GM10248 (cell line): ENCODE measurements at regions not wholly inside any gene's neighbourhood (a gene's known extent, or its start where the extent isn't known, plus 50 kb on each side); places are given as distances from the start of the nearest gene placed in this dataset.
"Not testable (repeated sequence)": the region's sequence is repeated elsewhere in the genome, so short reads cannot be mapped to it uniquely, and the experiment has no call there.

Experiments
- CTCF ChIA-PET: fragments of 300-600 bp; sonication (Branson Sonifier 250); formaldehyde crosslinking; extraction: SDS; loops from one replicate; lab custom pipeline; 2021; ENCODE audit warnings: antibody characterized with exemption; lab: Yijun Ruan, JAX
- POLR2A ChIA-PET: fragments of 350-650 bp; sonication (Branson Sonifier 250); formaldehyde crosslinking; extraction: SDS; loops from one replicate; lab custom pipeline; 2020; ENCODE audit warnings: antibody characterized with exemption; lab: Yijun Ruan, JAX
- DNase-seq: peaks from one replicate; pipeline ENCODE4 v3.0.0; 2012; ENCODE audit errors: extremely low spot score
- TF ChIP-seq, protein P1 (sequence below): IDR thresholded peaks from 2 replicates; pipeline ENCODE4 v1.5.1; 2012; ENCODE audit warnings: mild to moderate bottlenecking, low read depth; ENCODE audit errors: extremely low read depth, missing control alignments, control extremely low read depth

DNA sequence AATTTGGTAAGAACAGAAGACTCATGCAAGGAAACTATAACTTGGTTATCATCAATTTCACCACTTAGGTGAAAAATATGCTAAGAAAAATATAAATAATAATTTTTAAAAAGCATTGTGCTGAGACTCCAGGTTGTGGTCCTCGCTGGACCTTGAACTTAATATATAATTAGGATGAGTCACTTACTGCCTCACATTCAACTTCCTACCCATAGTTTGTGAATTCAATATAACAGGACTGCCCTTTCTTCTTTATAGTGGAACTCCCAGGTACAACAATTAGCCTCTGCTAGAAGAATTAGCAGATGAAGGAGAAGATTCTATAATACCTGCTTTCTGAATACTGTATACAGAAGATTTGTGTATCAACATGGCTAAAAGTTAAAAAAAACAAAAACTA, 149.1 kb upstream of the SPRED1 start:
- ChIA-PET POLR2A (no interaction called here), CTCF (no interaction called here)
- TF ChIP-seq, protein P1, sequence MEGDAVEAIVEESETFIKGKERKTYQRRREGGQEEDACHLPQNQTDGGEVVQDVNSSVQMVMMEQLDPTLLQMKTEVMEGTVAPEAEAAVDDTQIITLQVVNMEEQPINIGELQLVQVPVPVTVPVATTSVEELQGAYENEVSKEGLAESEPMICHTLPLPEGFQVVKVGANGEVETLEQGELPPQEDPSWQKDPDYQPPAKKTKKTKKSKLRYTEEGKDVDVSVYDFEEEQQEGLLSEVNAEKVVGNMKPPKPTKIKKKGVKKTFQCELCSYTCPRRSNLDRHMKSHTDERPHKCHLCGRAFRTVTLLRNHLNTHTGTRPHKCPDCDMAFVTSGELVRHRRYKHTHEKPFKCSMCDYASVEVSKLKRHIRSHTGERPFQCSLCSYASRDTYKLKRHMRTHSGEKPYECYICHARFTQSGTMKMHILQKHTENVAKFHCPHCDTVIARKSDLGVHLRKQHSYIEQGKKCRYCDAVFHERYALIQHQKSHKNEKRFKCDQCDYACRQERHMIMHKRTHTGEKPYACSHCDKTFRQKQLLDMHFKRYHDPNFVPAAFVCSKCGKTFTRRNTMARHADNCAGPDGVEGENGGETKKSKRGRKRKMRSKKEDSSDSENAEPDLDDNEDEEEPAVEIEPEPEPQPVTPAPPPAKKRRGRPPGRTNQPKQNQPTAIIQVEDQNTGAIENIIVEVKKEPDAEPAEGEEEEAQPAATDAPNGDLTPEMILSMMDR = no peak
- DNase-seq = no peak

DNA sequence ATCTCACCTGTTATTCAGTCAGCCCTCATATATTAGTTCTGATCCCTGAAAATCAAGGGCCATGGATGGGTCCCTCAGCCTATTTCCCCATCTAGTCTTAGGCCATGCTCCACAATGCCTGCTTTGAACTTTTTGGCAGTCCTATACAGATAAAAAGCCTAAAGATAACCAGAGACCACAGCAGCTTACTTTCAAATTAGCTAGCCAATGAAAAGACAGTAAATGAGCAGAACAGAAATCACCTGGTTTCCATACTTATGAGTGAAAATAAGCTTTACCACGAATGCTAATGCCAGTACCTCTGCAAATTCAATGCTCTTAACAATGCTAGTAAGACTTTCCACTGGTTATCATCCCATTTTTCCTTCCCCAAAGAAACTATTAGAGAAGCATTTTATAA, 141.6 kb upstream of the SPRED1 start:
- ChIA-PET POLR2A (no interaction called here), CTCF (interaction anchor here (1.6 kb wide), 1 partner anchor 14 kb away, joined by 3 read pairs; no protein-coding TSS in a partner anchor)
- TF ChIP-seq, protein P1 = no peak
- no peak for DNase-seq

DNA sequence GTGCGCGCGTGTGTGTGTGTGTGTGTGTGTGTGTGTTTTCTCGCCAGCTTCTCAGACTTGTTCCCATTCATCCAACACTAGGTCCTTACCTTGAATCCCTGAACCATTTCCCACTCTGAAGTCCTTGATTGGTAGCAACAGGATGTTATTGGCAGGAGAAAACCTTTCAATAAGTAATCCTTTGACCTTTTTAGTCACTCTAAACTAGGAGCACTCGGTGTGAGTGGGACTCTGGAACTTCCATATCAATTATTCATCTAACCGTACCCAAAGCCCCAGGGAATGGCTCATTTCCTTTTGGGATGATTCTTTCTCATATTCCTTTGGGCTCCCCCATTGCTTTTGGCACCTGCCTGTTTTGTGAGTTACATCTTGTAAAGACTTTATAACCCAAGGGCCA, 140.2 kb upstream of the SPRED1 start:
- ChIA-PET POLR2A (interaction anchor here (0.6 kb wide), 1 partner anchor 575 kb away, joined by 3 read pairs; no protein-coding TSS in a partner anchor), CTCF (no interaction called here)
- DNase-seq = no peak
- TF ChIP-seq, protein P1 = no peak

DNA sequence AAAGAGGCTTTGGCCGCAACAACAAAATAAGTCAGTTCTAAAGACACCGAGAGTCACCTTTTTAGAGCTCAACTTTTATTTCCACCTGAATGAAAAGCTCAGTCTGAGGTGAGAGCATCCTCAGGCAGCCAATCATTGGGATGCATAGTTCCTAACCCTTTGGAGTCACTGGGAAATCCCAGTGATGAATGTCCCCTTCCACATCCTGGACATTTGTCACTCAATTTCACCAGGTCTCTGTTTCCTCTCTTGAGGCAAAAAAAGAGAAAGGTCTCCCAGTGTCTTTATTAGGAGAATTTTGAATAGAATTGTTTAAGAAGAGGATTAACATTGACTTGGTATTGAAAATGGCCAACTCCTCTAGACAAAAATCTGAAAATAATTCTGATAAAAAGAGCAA, 137.5 kb upstream of the SPRED1 start:
- ChIA-PET POLR2A (no interaction called here), CTCF (interaction anchor here (1.3 kb wide), 1 partner anchor 12 kb away, joined by 3 read pairs; no protein-coding TSS in a partner anchor)
- no peak for DNase-seq
- TF ChIP-seq, protein P1 = no peak

DNA sequence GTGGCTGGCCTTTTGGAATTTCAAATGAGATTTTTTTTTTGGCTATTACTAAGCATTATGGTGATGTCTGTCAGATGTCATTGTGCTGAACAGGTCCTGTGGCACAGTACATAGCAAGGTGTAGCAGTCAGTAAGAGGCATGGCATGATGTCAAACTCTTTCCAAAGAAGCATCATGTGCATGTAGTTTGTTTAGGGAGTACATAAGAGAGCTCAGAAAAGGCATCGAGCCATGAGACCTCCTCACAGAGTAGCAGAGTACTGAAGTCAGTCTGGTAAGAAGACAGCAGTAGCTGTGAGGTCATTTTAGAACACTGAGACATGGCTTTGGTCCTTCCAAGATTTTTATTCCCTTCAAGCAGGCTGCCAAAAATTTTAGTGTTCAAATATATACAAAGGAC, 134.9 kb upstream of the SPRED1 start:
- TF ChIP-seq, protein P1 = no peak
- POLR2A ChIA-PET = no interaction called here
- no peak for DNase-seq
- CTCF ChIA-PET = no interaction called here

DNA sequence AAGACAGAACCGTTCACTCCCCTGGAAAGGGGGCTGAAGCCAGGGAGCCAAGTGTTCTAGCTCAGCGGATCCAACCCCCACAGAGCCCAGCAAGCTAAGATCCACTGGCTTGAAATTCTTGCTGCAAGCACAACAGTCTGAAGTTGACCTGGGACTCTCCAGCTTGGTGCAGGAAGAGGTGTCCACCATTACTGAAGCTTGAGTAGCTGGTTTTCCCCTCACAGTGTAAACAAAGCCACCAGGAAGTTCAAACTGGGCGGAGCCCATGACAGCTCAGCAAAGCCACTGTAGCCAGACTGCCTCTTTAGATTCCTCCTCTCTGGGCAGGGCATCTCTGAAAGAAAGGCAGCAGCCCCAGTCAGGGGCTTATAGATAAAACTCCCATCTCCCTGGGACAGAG, 132.8 kb upstream of the SPRED1 start:
- DNase-seq, POLR2A ChIA-PET: not testable (repeated sequence)
- CTCF ChIA-PET = interaction anchor here (1.4 kb wide), 1 partner anchor 27 kb away, joined by 4 read pairs; no protein-coding TSS in a partner anchor

GRCh38 chr15:38127306-38127771, 125.3 kb upstream of the SPRED1 start:
- ChIA-PET CTCF (interaction anchor here (0.8 kb wide), 1 partner anchor 11 kb away, joined by 3 read pairs; no protein-coding TSS in a partner anchor), POLR2A (no interaction called here)
- no peak for DNase-seq
- TF ChIP-seq, protein P1 = no peak
